ENCODE measurements at regions not wholly inside any gene's neighbourhood (a gene's known extent, or its start where the extent isn't known, plus 50 kb on each side); places are given as distances from the start of the nearest gene placed in this dataset.

DNA sequence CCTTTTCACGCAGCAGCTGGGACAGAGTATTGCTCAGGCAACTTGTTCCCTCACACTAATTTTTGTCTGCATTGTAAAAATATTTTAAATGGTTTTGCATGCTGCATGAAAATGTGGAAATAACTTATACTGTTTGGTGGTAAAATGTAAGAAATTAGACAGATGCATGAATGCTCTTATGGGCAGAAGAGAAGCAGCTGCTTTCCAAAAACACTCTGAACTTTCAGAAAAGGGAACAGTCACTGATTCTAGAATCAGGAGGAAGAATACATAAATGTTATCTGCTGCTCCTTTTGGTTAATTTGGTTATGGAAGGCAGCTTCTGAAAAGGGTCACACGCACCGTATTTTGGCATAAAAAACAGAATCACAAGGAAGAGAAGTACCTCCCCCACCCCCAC lies 87.0 kb upstream of the RUNX1 start:
- no peak for DNase-seq (ENCODE audit: low read depth)

GRCh38 chr21:35135481-35135880 lies 86.4 kb upstream of the RUNX1 start:
- TF ChIP-seq, protein P1, sequence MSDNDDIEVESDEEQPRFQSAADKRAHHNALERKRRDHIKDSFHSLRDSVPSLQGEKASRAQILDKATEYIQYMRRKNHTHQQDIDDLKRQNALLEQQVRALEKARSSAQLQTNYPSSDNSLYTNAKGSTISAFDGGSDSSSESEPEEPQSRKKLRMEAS (IDR thresholded peaks at IDR 0.05; ENCODE audit: low read depth, low read length) = no peak
- TF ChIP-seq POLR2A (IDR thresholded peaks at IDR 0.05; ENCODE audit: extremely low read depth, insufficient read length) (no peak), MYC (IDR thresholded peaks at IDR 0.05; ENCODE audit: low read depth, low read length) (no peak)
- TF ChIP-seq, protein P2, sequence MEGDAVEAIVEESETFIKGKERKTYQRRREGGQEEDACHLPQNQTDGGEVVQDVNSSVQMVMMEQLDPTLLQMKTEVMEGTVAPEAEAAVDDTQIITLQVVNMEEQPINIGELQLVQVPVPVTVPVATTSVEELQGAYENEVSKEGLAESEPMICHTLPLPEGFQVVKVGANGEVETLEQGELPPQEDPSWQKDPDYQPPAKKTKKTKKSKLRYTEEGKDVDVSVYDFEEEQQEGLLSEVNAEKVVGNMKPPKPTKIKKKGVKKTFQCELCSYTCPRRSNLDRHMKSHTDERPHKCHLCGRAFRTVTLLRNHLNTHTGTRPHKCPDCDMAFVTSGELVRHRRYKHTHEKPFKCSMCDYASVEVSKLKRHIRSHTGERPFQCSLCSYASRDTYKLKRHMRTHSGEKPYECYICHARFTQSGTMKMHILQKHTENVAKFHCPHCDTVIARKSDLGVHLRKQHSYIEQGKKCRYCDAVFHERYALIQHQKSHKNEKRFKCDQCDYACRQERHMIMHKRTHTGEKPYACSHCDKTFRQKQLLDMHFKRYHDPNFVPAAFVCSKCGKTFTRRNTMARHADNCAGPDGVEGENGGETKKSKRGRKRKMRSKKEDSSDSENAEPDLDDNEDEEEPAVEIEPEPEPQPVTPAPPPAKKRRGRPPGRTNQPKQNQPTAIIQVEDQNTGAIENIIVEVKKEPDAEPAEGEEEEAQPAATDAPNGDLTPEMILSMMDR (IDR thresholded peaks at IDR 0.05; ENCODE audit: low read depth, low read length) = no peak
- H3K4me3 ChIP-seq (ENCODE audit: low read depth, low read length) = no peak overlapping the region
- DNase-seq (ENCODE audit: low read depth) = no peak

More for the DNA sequence above, 87.0 kb upstream of the RUNX1 start:
- no peak overlapping the region for H3K4me3 ChIP-seq (ENCODE audit: low read depth, low read length)
- no peak for TF ChIP-seq POLR2A (IDR thresholded peaks at IDR 0.05; ENCODE audit: extremely low read depth, insufficient read length)
- TF ChIP-seq, protein P2 (IDR thresholded peaks at IDR 0.05; ENCODE audit: low read depth, low read length) = no peak
- TF ChIP-seq, protein P1 (IDR thresholded peaks at IDR 0.05; ENCODE audit: low read depth, low read length) = no peak
- TF ChIP-seq MYC (IDR thresholded peaks at IDR 0.05; ENCODE audit: low read depth, low read length) = no peak

- no peak for DNase-seq (ENCODE audit: low read depth)
- H3K4me3 ChIP-seq (ENCODE audit: low read depth, low read length) = no peak overlapping the region
- TF ChIP-seq POLR2A (IDR thresholded peaks at IDR 0.05; ENCODE audit: extremely low read depth, insufficient read length) (no peak), MYC (IDR thresholded peaks at IDR 0.05; ENCODE audit: low read depth, low read length) (no peak)
- TF ChIP-seq, protein P1 (IDR thresholded peaks at IDR 0.05; ENCODE audit: low read depth, low read length) = no peak
- TF ChIP-seq, protein P2 (IDR thresholded peaks at IDR 0.05; ENCODE audit: low read depth, low read length) = no peak
Measured at GRCh38 chr21:35134309-35134708, 85.2 kb upstream of the RUNX1 start.

- no peak for DNase-seq (ENCODE audit: low read depth)
- TF ChIP-seq MYC (IDR thresholded peaks at IDR 0.05; ENCODE audit: low read depth, low read length) (no peak), POLR2A (IDR thresholded peaks at IDR 0.05; ENCODE audit: extremely low read depth, insufficient read length) (no peak)
- TF ChIP-seq, protein P1 (IDR thresholded peaks at IDR 0.05; ENCODE audit: low read depth, low read length) = no peak
- TF ChIP-seq, protein P2 (IDR thresholded peaks at IDR 0.05; ENCODE audit: low read depth, low read length) = no peak
- no peak overlapping the region for H3K4me3 ChIP-seq (ENCODE audit: low read depth, low read length)
Measured at GRCh38 chr21:35128536-35128935, 79.4 kb upstream of the RUNX1 start.

DNA sequence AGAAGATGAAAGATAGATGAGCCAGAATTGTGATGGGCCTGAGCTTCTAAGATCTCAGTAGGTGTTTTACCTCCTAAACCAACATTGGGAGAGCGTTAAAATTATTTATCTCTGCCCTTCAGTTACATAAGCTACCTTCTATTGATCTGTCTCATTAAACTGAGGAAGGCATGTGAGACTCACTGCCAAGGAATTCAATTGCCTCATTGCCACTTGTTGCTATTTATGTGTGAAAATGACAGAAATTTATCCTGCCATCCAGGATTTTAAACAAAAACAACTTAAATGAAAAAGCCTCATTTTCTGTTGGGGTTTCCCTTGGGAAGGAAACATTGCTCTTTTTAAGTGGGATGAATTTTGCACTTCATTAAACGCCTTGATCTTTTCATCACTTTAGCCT lies 78.7 kb upstream of the RUNX1 start:
- DNase-seq (ENCODE audit: low read depth) = no peak
- no peak overlapping the region for H3K4me3 ChIP-seq (ENCODE audit: low read depth, low read length)
- TF ChIP-seq POLR2A (IDR thresholded peaks at IDR 0.05; ENCODE audit: extremely low read depth, insufficient read length) (no peak), MYC (IDR thresholded peaks at IDR 0.05; ENCODE audit: low read depth, low read length) (no peak)
- TF ChIP-seq, protein P1 (IDR thresholded peaks at IDR 0.05; ENCODE audit: low read depth, low read length) = no peak
- TF ChIP-seq, protein P2 (IDR thresholded peaks at IDR 0.05; ENCODE audit: low read depth, low read length) = no peak
